ENCODE measurements at regions not wholly inside any gene's neighbourhood (a gene's known extent, or its start where the extent isn't known, plus 50 kb on each side); places are given as distances from the start of the nearest gene placed in this dataset.

- H3K4me1 Mint-ChIP-seq = no peaks in the 10 kb centered on the region
- H3K4me3 Mint-ChIP-seq = no peak overlapping the region
- H3K27me3 Mint-ChIP-seq (ENCODE audit: low read depth) = peaks cover 49% of the 10 kb centered on the region
- no peak overlapping the region for H3K27ac Mint-ChIP-seq
- no peak for TF ChIP-seq CTCF (IDR thresholded peaks at IDR 0.05; ENCODE audit: unreplicated experiment in 3 of 3)
- H3K9me3 Mint-ChIP-seq = no peaks in the 10 kb centered on the region
- H3K36me3 Mint-ChIP-seq (ENCODE audit: low read depth) = no peaks in the 10 kb centered on the region
Observed at GRCh38 chr10:129397198-129397974, 69.7 kb upstream of the MGMT start.

- peak overlapping the region in 1 of 3 experiments; percentile 27 for H3K27ac Mint-ChIP-seq
- H3K4me1 Mint-ChIP-seq = no peaks in the 10 kb centered on the region
- no peak for TF ChIP-seq CTCF (IDR thresholded peaks at IDR 0.05; ENCODE audit: unreplicated experiment in 3 of 3)
- no peak overlapping the region for H3K4me3 Mint-ChIP-seq
- peaks cover 44% of the 10 kb centered on the region for H3K27me3 Mint-ChIP-seq (ENCODE audit: low read depth)
- no peaks in the 10 kb centered on the region for H3K36me3 Mint-ChIP-seq (ENCODE audit: low read depth)
- H3K9me3 Mint-ChIP-seq = no peaks in the 10 kb centered on the region
Observed at GRCh38 chr10:129398711-129399141, 68.3 kb upstream of the MGMT start.

- H3K9me3 Mint-ChIP-seq = no peaks in the 10 kb centered on the region
- no peaks in the 10 kb centered on the region for H3K4me1 Mint-ChIP-seq
- no peaks in the 10 kb centered on the region for H3K36me3 Mint-ChIP-seq (ENCODE audit: low read depth)
- H3K27me3 Mint-ChIP-seq (ENCODE audit: low read depth) = peaks cover 38% of the 10 kb centered on the region
- TF ChIP-seq CTCF (IDR thresholded peaks at IDR 0.05; ENCODE audit: unreplicated experiment in 3 of 3) = no peak
- no peak overlapping the region for H3K27ac Mint-ChIP-seq
- no peak overlapping the region for H3K4me3 Mint-ChIP-seq
Observed at GRCh38 chr10:129400426-129400825, 66.6 kb upstream of the MGMT start.

GRCh38 chr10:129402459-129402858, 64.6 kb upstream of the MGMT start:
- Mint-ChIP-seq H3K27ac (no peak overlapping the region), H3K4me1 (no peaks in the 10 kb centered on the region), H3K9me3 (no peaks in the 10 kb centered on the region), H3K27me3 (ENCODE audit: low read depth) (peaks cover 28% of the 10 kb centered on the region), H3K4me3 (no peak overlapping the region), H3K36me3 (ENCODE audit: low read depth) (no peaks in the 10 kb centered on the region)
- TF ChIP-seq CTCF (IDR thresholded peaks at IDR 0.05; ENCODE audit: unreplicated experiment in 3 of 3) = no peak

- H3K4me1 Mint-ChIP-seq = no peaks in the 10 kb centered on the region
- H3K27me3 Mint-ChIP-seq (ENCODE audit: low read depth) = peaks cover 30% of the 10 kb centered on the region
- no peak for TF ChIP-seq CTCF (IDR thresholded peaks at IDR 0.05; ENCODE audit: unreplicated experiment in 3 of 3)
- no peaks in the 10 kb centered on the region for H3K36me3 Mint-ChIP-seq (ENCODE audit: low read depth)
- no peak overlapping the region for H3K4me3 Mint-ChIP-seq
- no peaks in the 10 kb centered on the region for H3K9me3 Mint-ChIP-seq
- no peak overlapping the region for H3K27ac Mint-ChIP-seq
Observed at GRCh38 chr10:129404091-129404490, 63.0 kb upstream of the MGMT start.

- no peak overlapping the region for H3K27ac Mint-ChIP-seq
- no peak for TF ChIP-seq CTCF (IDR thresholded peaks at IDR 0.05; ENCODE audit: unreplicated experiment in 3 of 3)
- no peaks in the 10 kb centered on the region for H3K9me3 Mint-ChIP-seq
- peaks cover 30% of the 10 kb centered on the region for H3K27me3 Mint-ChIP-seq (ENCODE audit: low read depth)
- H3K4me1 Mint-ChIP-seq = no peaks in the 10 kb centered on the region
- H3K4me3 Mint-ChIP-seq = no peak overlapping the region
- H3K36me3 Mint-ChIP-seq (ENCODE audit: low read depth) = no peaks in the 10 kb centered on the region
Observed at GRCh38 chr10:129405389-129405788, 61.7 kb upstream of the MGMT start.
